GM12878 (cell line): ENCODE measurements at regions not wholly inside any gene's neighbourhood (a gene's known extent, or its start where the extent isn't known, plus 50 kb on each side); places are given as distances from the start of the nearest gene placed in this dataset.

Source experiments
- CTCF ChIP-seq, 3 experiments: IDR thresholded peaks in 2 of 3; conservative IDR thresholded peaks in 1 of 3; 2 replicates each; pipeline ENCODE4 v1.5.1; 2011; ENCODE audit warnings: low read depth in 3 of 3, low read length in 3 of 3, mild to moderate bottlenecking in 3 of 3, control low read depth in 2 of 3, moderate library complexity in 2 of 3, inconsistent platforms in 1 of 3, mixed read lengths in 1 of 3; ENCODE audit not compliant: control insufficient read depth in 2 of 3, insufficient read depth in 1 of 3; ENCODE audit errors: extremely low read depth in 1 of 3
- HDAC6 ChIP-seq: fragments of 200-600 bp; sonication (generic); IDR thresholded peaks from one replicate; pipeline ENCODE4 v1.8.0; 2017; ENCODE audit warnings: antibody characterized with exemption; ENCODE audit not compliant: unreplicated experiment

GRCh38 chr9:103649086-103649485 lies 445.0 kb upstream of the SMC2 start:
- no peak for TF ChIP-seq HDAC6
- TF ChIP-seq CTCF (IDR thresholded peaks at IDR 0.05 in 2 of 3, conservative IDR thresholded peaks at IDR 0.05 in 1 of 3; ENCODE audit: control insufficient read depth in 2 of 3, extremely low read depth in 1 of 3, insufficient read depth in 1 of 3, low read depth in 3 of 3, low read length in 3 of 3): no peak
